Thyroid gland (tissue), 4 donors: ENCODE measurements at regions not wholly inside any gene's neighbourhood (a gene's known extent, or its start where the extent isn't known, plus 50 kb on each side); places are given as distances from the start of the nearest gene placed in this dataset.
A peak's percentile ranks its signal among the peaks of the same experiment; 100 is the strongest.

Experiments used
- DNase-seq, 2 donors: peaks; one replicate each; pipeline ENCODE4 v3.0.0-alpha.2; 2019
- H3K27ac ChIP-seq, 3 donors: fragments of 200-600 bp; sonication (generic); 1 replicate in 2 of 3; 2 replicates in 1 of 3; pipeline ENCODE4 v1.5.1; 2016 to 2019; ENCODE audit warnings: mild to moderate bottlenecking in 1 of 3, moderate library complexity in 1 of 3
- H3K27me3 ChIP-seq: fragments of 200-600 bp; sonication (generic); one replicate; pipeline ENCODE4 v1.5.1; 2019
- H3K36me3 ChIP-seq, 2 donors: fragments of 200-600 bp; sonication (generic); one replicate each; pipeline ENCODE4 v1.5.1; 2016 to 2019
- H3K4me1 ChIP-seq, 2 donors: fragments of 200-600 bp; sonication (generic); one replicate each; pipeline ENCODE4 v1.5.1; 2017 to 2019
- H3K4me3 ChIP-seq, 3 donors: fragments of 200-600 bp; sonication (generic); replicated peaks in 1 of 3; 1 replicate in 2 of 3; 2 replicates in 1 of 3; pipeline ENCODE4 v1.5.1; 2016; ENCODE audit warnings: mild to moderate bottlenecking in 1 of 3
- H3K9me3 ChIP-seq: fragments of 200-600 bp; sonication (generic); one replicate; pipeline ENCODE4 v1.5.1; 2017
- CTCF ChIP-seq, 6 experiments: fragments of 200-600 bp in 3 of 6; fragments of 450-650 bp in 3 of 6; sonication (generic) in 3 of 6; IDR thresholded peaks; one replicate each; pipeline ENCODE4 v1.5.1; 2016 to 2019; ENCODE audit warnings: antibody characterized with exemption in 6 of 6, mild to moderate bottlenecking in 2 of 6, inconsistent platforms in 1 of 6, moderate library complexity in 1 of 6
- POLR2A ChIP-seq, 2 donors: fragments of 450-650 bp; IDR thresholded peaks; one replicate each; pipeline ENCODE4 v1.6.1; 2017; ENCODE audit warnings: antibody characterized with exemption in 2 of 2, mild to moderate bottlenecking in 2 of 2, moderate library complexity in 1 of 2
- WGBS, 2 donors: methylation state at CpG; one replicate each; pipeline ENCODE4 v1.1.5; 2017; 5-methylcytosine and 5-hydroxymethylcytosine counted together
- intact Hi-C: fragments of 100-400 bp; cut with DNase I; formaldehyde crosslinking; loops from one replicate; pipeline ENCODE4 v1.15.1; 2023

- peak; percentile 27 to 49 for DNase-seq
- intact Hi-C loops = no loop called here
- H3K27me3 ChIP-seq = no peaks in the 10 kb centered on the region
- no peak overlapping the region for H3K27ac ChIP-seq
- no peaks in the 10 kb centered on the region for H3K9me3 ChIP-seq
- H3K36me3 ChIP-seq = no peaks in the 10 kb centered on the region
- H3K4me1 ChIP-seq = no peaks in the 10 kb centered on the region
- peak overlapping the region in 2 of 3 donors; percentile 41 to 43 for H3K4me3 ChIP-seq
- TF ChIP-seq CTCF (IDR thresholded peaks at IDR 0.05) (no peak), POLR2A (IDR thresholded peaks at IDR 0.05) (no peak)
- WGBS, 2 donors = 10 to 12% methylated on average over 35 to 37 of the region's 61 CpGs
These were observed 141.5 kb upstream of the PDE10A start for GRCh38 chr6:165804331-165805066.

GRCh38 chr6:165800337-165800736 lies 137.3 kb upstream of the PDE10A start:
- no peak overlapping the region for H3K4me3 ChIP-seq
- 90 to 92% methylated on average over 10 of the region's 10 CpGs for WGBS, 2 donors
- no peaks in the 10 kb centered on the region for H3K4me1 ChIP-seq
- H3K27me3 ChIP-seq = no peaks in the 10 kb centered on the region
- no peak for DNase-seq
- H3K27ac ChIP-seq = no peak overlapping the region
- TF ChIP-seq CTCF (IDR thresholded peaks at IDR 0.05) (no peak), POLR2A (IDR thresholded peaks at IDR 0.05) (no peak)
- intact Hi-C loops = no loop called here
- H3K36me3 ChIP-seq = no peaks in the 10 kb centered on the region
- no peaks in the 10 kb centered on the region for H3K9me3 ChIP-seq

GRCh38 chr6:165799391-165800153 lies 136.5 kb upstream of the PDE10A start:
- Histone ChIP-seq H3K36me3 (no peaks in the 10 kb centered on the region), H3K4me1 (no peaks in the 10 kb centered on the region), H3K27me3 (no peaks in the 10 kb centered on the region), H3K9me3 (no peaks in the 10 kb centered on the region), H3K27ac (no peak overlapping the region), H3K4me3 (no peak overlapping the region)
- TF ChIP-seq CTCF (IDR thresholded peaks at IDR 0.05) (no peak), POLR2A (IDR thresholded peaks at IDR 0.05) (no peak)
- WGBS, 2 donors = 72 to 83% methylated on average over 8 of the region's 8 CpGs
- intact Hi-C loops = no loop called here
- no peak for DNase-seq

GRCh38 chr6:165798991-165799390 lies 135.9 kb upstream of the PDE10A start:
- Histone ChIP-seq H3K4me3 (no peak overlapping the region), H3K27ac (no peak overlapping the region), H3K36me3 (no peaks in the 10 kb centered on the region), H3K27me3 (no peaks in the 10 kb centered on the region), H3K4me1 (no peaks in the 10 kb centered on the region), H3K9me3 (no peaks in the 10 kb centered on the region)
- no peak for TF ChIP-seq POLR2A (IDR thresholded peaks at IDR 0.05)
- TF ChIP-seq CTCF (IDR thresholded peaks at IDR 0.05) = no peak
- WGBS, 2 donors = 86 to 94% methylated on average over 4 of the region's 4 CpGs
- intact Hi-C loops = no loop called here
- no peak for DNase-seq

- no peak overlapping the region for H3K4me3 ChIP-seq
- no peaks in the 10 kb centered on the region for H3K36me3 ChIP-seq
- no peak for DNase-seq
- TF ChIP-seq POLR2A (IDR thresholded peaks at IDR 0.05) (no peak), CTCF (IDR thresholded peaks at IDR 0.05) (no peak)
- WGBS, 2 donors = 93 to 96% methylated on average over 6 of the region's 6 CpGs
- H3K4me1 ChIP-seq = no peaks in the 10 kb centered on the region
- H3K27me3 ChIP-seq = no peaks in the 10 kb centered on the region
- intact Hi-C loops = no loop called here
- no peak overlapping the region for H3K27ac ChIP-seq
- H3K9me3 ChIP-seq = no peaks in the 10 kb centered on the region
These were observed 131.1 kb upstream of the PDE10A start for GRCh38 chr6:165794179-165794601.
